Thoracic aorta (tissue), 2 donors: ENCODE measurements at regions not wholly inside any gene's neighbourhood (a gene's known extent, or its start where the extent isn't known, plus 50 kb on each side); places are given as distances from the start of the nearest gene placed in this dataset.

Experiments used
- ATAC-seq: fragments of 150-250 bp; one replicate; pipeline ENCODE4 v1.8.0; 2017; ENCODE audit warnings: low read depth; ENCODE audit not compliant: insufficient number of reproducible peaks, low FRiP score
- DNase-seq: peaks from one replicate; pipeline ENCODE4 v3.0.0-alpha.2; 2020; ENCODE audit warnings: low spot score
- H3K27ac ChIP-seq, 2 donors: fragments of 200-600 bp; sonication (generic); 1 replicate in 1 of 2; 2 replicates in 1 of 2; pipeline ENCODE4 v1.5.1; 2016; ENCODE audit warnings: mild to moderate bottlenecking in 2 of 2, moderate library complexity in 2 of 2
- H3K27me3 ChIP-seq: fragments of 200-600 bp; sonication (generic); replicated peaks from 2 replicates; pipeline ENCODE4 v1.6.0; 2016; ENCODE audit warnings: mild to moderate bottlenecking; ENCODE audit not compliant: insufficient read depth
- H3K36me3 ChIP-seq: fragments of 200-600 bp; sonication (generic); one replicate; pipeline ENCODE4 v1.5.1; 2016
- H3K4me1 ChIP-seq, 2 donors: fragments of 200-600 bp; sonication (generic); 1 replicate in 1 of 2; 2 replicates in 1 of 2; pipeline versions ENCODE4 v1.5.1 to v1.6.0; 2016; ENCODE audit warnings: low read depth in 2 of 2, mild to moderate bottlenecking in 1 of 2; ENCODE audit not compliant: control insufficient read depth in 1 of 2
- H3K4me3 ChIP-seq: fragments of 200-600 bp; sonication (generic); 2 replicates; pipeline ENCODE4 v1.5.1; 2016; ENCODE audit warnings: mild to moderate bottlenecking
- H3K9me3 ChIP-seq: fragments of 200-600 bp; sonication (generic); 2 replicates; pipeline ENCODE4 v1.5.1; 2016
- TF ChIP-seq, protein P1 (sequence below): fragments of 200-600 bp; sonication (generic); IDR thresholded peaks from one replicate; pipeline ENCODE4 v1.5.1; 2019; ENCODE audit warnings: antibody characterized with exemption

DNA sequence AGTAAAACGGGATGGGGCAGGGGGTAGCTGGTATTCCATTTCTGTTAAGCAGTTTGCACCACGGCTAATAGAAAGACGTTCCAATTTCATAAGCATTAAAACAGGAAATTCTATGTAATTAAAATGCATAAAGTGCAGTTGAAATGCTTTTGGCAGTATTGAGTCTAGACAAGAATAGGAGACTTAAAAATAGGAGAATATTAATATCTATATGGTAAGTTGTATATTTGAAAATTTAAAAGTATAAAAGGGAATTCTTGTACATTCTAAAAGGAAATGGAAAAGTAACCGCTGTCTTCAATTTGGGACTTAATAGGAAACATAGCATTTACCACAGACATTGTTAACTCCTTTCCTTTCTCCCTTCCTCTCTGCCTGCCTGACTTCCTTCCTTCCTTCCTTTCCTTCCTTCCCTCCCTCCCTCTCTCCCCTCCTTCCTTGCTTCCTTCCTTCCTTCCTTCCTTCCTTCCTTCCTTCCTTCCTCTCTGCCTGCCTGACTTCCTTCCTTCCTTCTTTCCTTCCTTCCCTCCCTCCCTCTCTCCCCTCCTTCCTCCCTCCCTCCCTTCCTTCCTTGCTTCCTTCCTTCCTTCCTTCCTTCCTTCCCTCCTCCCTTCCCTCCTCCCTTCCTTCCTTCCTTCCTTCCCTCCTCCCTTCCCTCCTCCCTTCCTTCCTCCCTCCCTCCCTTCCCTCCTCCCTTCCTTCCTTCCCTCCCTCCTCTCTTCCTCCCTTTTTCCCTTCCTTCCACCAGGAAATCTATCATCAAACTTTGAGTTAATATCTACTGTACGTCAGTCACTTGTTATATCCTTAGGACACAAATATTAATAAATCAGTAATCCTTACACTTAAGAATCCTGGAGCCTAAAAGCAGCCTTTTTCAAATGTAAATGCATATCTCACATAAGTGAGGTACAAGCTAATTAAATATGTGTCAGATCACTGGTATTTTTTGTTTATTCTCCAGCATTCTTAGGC lies 1049.3 kb downstream of the GALC start:
- ATAC-seq, result no peak
- Histone ChIP-seq H3K27ac (no peak overlapping the region), H3K9me3 (no peaks in the 10 kb centered on the region), H3K27me3 (no peaks in the 10 kb centered on the region), H3K4me3 (no peak overlapping the region), H3K36me3 (no peaks in the 10 kb centered on the region), H3K4me1 (no peaks in the 10 kb centered on the region)
- TF ChIP-seq, protein P1, sequence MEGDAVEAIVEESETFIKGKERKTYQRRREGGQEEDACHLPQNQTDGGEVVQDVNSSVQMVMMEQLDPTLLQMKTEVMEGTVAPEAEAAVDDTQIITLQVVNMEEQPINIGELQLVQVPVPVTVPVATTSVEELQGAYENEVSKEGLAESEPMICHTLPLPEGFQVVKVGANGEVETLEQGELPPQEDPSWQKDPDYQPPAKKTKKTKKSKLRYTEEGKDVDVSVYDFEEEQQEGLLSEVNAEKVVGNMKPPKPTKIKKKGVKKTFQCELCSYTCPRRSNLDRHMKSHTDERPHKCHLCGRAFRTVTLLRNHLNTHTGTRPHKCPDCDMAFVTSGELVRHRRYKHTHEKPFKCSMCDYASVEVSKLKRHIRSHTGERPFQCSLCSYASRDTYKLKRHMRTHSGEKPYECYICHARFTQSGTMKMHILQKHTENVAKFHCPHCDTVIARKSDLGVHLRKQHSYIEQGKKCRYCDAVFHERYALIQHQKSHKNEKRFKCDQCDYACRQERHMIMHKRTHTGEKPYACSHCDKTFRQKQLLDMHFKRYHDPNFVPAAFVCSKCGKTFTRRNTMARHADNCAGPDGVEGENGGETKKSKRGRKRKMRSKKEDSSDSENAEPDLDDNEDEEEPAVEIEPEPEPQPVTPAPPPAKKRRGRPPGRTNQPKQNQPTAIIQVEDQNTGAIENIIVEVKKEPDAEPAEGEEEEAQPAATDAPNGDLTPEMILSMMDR, result no peak
- DNase-seq, result no peak

DNA sequence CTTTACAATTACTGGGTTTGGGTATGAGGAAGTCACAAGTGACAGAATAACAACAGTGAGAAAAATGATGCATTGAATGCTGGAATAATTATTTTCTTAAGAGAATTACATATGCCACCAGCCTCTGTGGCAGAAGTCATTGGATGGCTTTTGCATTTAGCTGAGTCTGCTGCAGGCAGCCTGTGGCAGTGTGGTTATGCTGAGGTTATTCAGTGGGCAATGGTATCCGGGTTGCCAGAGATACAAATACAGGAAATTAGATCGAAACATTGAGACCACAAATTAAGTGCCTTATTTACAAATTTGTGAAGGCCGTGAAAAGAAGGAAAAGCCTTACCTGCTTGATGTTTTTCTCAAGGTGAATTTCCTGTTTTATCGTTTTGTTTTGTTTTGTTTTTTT lies 1050.0 kb downstream of the GALC start:
- Histone ChIP-seq H3K27ac (no peak overlapping the region), H3K4me3 (no peak overlapping the region), H3K36me3 (no peaks in the 10 kb centered on the region), H3K27me3 (no peaks in the 10 kb centered on the region), H3K9me3 (no peaks in the 10 kb centered on the region), H3K4me1 (no peaks in the 10 kb centered on the region)
- DNase-seq (no peak), ATAC-seq (no peak)
- TF ChIP-seq, protein P1, result no peak

DNA sequence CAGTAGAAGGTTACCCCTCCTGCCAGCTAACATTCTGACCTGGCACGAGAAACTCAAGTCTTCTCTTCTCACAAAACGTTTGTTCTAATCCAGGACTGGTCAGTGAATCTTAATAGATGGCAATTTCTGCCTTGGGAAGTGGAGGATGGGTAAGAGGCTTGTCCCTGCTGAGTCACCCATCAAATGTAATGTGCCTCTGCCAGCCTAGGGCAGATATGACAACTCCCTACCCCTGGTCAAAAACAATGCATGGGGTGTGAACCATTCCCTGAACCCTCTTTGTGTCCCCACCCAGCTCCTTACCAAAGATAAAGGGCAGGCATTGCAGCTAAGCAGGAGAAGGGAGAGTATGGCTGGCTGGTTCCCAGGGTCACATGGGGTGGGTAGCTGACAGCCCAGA lies 1052.9 kb downstream of the GALC start:
- Histone ChIP-seq H3K4me1 (no peaks in the 10 kb centered on the region), H3K9me3 (no peaks in the 10 kb centered on the region), H3K4me3 (no peak overlapping the region), H3K27me3 (no peaks in the 10 kb centered on the region), H3K36me3 (no peaks in the 10 kb centered on the region), H3K27ac (no peak overlapping the region)
- DNase-seq (no peak), ATAC-seq (no peak)
- TF ChIP-seq, protein P1, result no peak

DNA sequence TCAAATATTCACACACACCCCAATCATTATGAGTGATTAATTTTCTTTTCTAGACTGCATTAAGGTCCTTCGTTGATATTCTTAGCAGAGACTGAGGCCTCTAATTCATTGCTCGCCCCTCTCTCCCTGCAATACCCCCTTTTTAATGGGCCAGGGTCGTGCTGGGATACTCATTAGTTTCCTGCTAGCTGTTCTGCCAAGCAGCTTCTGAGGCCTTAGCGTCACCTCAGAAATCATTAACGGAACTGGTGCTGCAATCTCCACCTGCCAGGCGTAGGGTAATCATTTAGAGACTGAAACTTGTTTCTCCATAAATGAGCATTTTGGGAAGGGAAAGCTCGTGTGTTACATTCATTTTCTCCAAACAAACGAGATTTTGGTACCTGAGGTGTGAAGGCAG lies 1054.7 kb downstream of the GALC start:
- no peak overlapping the region for H3K27ac ChIP-seq
- H3K4me3 ChIP-seq, result no peak overlapping the region
- TF ChIP-seq, protein P1, result no peak
- no peaks in the 10 kb centered on the region for H3K9me3 ChIP-seq
- H3K4me1 ChIP-seq, result no peaks in the 10 kb centered on the region
- no peaks in the 10 kb centered on the region for H3K36me3 ChIP-seq
- ATAC-seq (no peak), DNase-seq (no peak)
- no peaks in the 10 kb centered on the region for H3K27me3 ChIP-seq

DNA sequence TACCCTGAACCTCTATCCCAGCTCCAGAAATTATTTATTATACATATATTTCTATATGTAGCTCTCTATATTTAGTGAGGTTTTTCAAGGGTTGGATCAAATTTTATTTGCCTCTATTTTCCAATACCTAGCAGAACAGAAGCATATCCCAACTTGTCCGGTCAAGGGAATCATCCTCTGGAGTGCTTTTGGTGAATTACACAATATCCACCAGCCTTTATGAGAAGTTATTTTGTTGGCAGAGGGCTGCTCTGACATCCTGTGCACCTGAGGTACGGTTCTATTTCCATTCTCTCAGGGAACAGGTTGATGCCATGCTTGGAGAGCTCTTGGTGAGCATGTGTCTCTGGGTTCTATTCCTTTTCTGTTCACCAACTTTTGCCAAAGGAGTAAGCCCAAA lies 1056.4 kb downstream of the GALC start:
- DNase-seq, result no peak

More for the DNA sequence above, 1056.4 kb downstream of the GALC start:
- Histone ChIP-seq H3K4me3 (no peak overlapping the region), H3K27ac (no peak overlapping the region), H3K9me3 (no peaks in the 10 kb centered on the region), H3K27me3 (no peaks in the 10 kb centered on the region), H3K36me3 (no peaks in the 10 kb centered on the region), H3K4me1 (no peaks in the 10 kb centered on the region)
- TF ChIP-seq, protein P1, result no peak
- no peak for ATAC-seq
